Thoracic aorta (tissue), 2 donors: ENCODE measurements at regions not wholly inside any gene's neighbourhood (a gene's known extent, or its start where the extent isn't known, plus 50 kb on each side); places are given as distances from the start of the nearest gene placed in this dataset.

Experiments used
- ATAC-seq: fragments of 150-250 bp; one replicate; pipeline ENCODE4 v1.8.0; 2017; ENCODE audit warnings: low read depth; ENCODE audit not compliant: insufficient number of reproducible peaks, low FRiP score
- DNase-seq: peaks from one replicate; pipeline ENCODE4 v3.0.0-alpha.2; 2020; ENCODE audit warnings: low spot score
- H3K27ac ChIP-seq, 2 donors: fragments of 200-600 bp; sonication (generic); 1 replicate in 1 of 2; 2 replicates in 1 of 2; pipeline ENCODE4 v1.5.1; 2016; ENCODE audit warnings: mild to moderate bottlenecking in 2 of 2, moderate library complexity in 2 of 2
- H3K27me3 ChIP-seq: fragments of 200-600 bp; sonication (generic); replicated peaks from 2 replicates; pipeline ENCODE4 v1.6.0; 2016; ENCODE audit warnings: mild to moderate bottlenecking; ENCODE audit not compliant: insufficient read depth
- H3K36me3 ChIP-seq: fragments of 200-600 bp; sonication (generic); one replicate; pipeline ENCODE4 v1.5.1; 2016
- H3K4me1 ChIP-seq, 2 donors: fragments of 200-600 bp; sonication (generic); 1 replicate in 1 of 2; 2 replicates in 1 of 2; pipeline versions ENCODE4 v1.5.1 to v1.6.0; 2016; ENCODE audit warnings: low read depth in 2 of 2, mild to moderate bottlenecking in 1 of 2; ENCODE audit not compliant: control insufficient read depth in 1 of 2
- H3K4me3 ChIP-seq: fragments of 200-600 bp; sonication (generic); 2 replicates; pipeline ENCODE4 v1.5.1; 2016; ENCODE audit warnings: mild to moderate bottlenecking
- H3K9me3 ChIP-seq: fragments of 200-600 bp; sonication (generic); 2 replicates; pipeline ENCODE4 v1.5.1; 2016
- TF ChIP-seq, protein P1 (sequence below): fragments of 200-600 bp; sonication (generic); IDR thresholded peaks from one replicate; pipeline ENCODE4 v1.5.1; 2019; ENCODE audit warnings: antibody characterized with exemption

DNA sequence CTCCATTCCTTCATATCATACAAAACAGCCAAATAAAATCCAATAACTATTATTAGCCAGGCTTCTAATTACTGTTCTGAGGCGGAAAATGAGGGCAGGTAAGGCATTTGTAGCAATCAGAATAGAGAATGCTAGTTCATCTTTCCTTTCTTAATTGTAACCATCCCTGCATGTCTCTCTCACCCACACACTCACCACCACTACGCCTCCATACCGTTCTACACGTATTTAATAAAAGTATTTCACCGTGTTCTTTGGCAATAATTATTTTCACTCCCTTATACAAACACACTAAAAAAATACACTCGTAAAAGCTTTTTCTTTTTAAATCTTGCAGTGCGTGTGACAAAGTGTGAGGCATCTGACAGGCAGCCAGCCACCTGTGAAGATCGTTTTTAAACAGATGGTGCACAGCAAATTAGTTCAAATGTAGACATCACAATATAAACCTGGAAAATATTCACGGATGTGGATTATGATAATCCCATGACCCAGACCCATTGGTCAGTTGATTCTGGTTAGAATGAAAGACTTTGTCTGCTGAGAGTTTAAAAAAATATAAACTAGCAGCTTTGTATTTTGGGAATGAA is 653.6 kb downstream of the REEP3 start:
- Histone ChIP-seq H3K4me3 (no peak overlapping the region), H3K27me3 (no peaks in the 10 kb centered on the region), H3K36me3 (no peaks in the 10 kb centered on the region), H3K4me1 (no peaks in the 10 kb centered on the region), H3K9me3 (no peaks in the 10 kb centered on the region), H3K27ac (no peak overlapping the region)
- ATAC-seq = no peak
- DNase-seq = no peak
- TF ChIP-seq, protein P1, sequence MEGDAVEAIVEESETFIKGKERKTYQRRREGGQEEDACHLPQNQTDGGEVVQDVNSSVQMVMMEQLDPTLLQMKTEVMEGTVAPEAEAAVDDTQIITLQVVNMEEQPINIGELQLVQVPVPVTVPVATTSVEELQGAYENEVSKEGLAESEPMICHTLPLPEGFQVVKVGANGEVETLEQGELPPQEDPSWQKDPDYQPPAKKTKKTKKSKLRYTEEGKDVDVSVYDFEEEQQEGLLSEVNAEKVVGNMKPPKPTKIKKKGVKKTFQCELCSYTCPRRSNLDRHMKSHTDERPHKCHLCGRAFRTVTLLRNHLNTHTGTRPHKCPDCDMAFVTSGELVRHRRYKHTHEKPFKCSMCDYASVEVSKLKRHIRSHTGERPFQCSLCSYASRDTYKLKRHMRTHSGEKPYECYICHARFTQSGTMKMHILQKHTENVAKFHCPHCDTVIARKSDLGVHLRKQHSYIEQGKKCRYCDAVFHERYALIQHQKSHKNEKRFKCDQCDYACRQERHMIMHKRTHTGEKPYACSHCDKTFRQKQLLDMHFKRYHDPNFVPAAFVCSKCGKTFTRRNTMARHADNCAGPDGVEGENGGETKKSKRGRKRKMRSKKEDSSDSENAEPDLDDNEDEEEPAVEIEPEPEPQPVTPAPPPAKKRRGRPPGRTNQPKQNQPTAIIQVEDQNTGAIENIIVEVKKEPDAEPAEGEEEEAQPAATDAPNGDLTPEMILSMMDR = no peak

DNA sequence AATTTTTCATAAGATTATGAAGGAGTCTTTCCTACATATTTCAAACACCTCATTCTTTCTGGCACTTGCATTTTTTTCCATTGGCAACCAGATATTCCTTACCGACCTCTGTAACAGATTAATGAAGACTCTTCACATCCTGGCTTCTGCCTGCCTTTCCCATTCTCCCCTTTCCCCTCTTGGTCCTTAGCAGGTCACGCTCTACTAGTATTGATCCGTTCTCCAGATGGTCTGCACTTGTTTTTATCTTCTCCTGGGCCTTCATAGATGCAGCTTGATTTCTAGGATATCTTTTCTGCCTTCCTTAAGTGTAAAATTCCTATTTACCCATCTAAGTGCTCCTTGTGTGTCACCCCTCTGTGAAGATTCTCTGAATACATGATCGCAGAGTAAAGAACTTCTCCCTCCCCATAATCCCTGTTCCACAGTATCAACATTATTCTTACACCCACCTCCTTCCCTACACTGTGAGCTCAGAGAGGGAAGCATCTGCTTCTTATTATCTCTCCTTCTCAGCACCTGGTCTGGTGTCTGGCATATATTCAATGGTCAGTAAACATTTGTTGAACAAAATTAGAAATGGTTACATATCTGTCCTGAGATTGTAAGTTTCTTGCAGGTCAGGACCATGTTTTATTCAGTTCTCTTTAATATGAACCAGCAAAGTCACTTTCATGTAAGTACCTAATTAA is 654.2 kb downstream of the REEP3 start:
- H3K4me3 ChIP-seq = no peak overlapping the region
- TF ChIP-seq, protein P1 = no peak
- DNase-seq = no peak
- no peaks in the 10 kb centered on the region for H3K36me3 ChIP-seq
- no peak for ATAC-seq
- no peaks in the 10 kb centered on the region for H3K27me3 ChIP-seq
- no peak overlapping the region for H3K27ac ChIP-seq
- H3K9me3 ChIP-seq = no peaks in the 10 kb centered on the region
- no peaks in the 10 kb centered on the region for H3K4me1 ChIP-seq

DNA sequence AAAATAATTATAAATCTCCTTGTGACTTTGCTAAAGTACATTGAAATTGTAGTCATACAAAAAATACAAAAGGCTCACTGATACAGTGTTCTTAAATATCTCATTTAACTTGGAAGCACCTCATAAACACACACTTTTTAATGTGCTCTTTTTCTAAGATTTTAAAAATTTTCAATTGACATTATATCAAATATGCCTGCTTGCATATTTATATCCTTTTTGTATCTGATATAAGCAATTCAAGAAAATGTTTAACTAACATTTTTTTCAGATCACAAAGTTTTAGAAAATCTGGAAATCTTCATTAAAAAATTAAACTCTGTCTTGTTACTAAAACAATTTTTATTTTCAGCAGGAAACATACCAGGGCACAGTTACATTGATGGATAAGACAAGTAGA is 661.5 kb downstream of the REEP3 start:
- DNase-seq (no peak), ATAC-seq (no peak)
- Histone ChIP-seq H3K36me3 (no peaks in the 10 kb centered on the region), H3K4me3 (no peak overlapping the region), H3K4me1 (no peaks in the 10 kb centered on the region), H3K27ac (no peak overlapping the region), H3K27me3 (no peaks in the 10 kb centered on the region), H3K9me3 (no peaks in the 10 kb centered on the region)
- TF ChIP-seq, protein P1 = no peak

DNA sequence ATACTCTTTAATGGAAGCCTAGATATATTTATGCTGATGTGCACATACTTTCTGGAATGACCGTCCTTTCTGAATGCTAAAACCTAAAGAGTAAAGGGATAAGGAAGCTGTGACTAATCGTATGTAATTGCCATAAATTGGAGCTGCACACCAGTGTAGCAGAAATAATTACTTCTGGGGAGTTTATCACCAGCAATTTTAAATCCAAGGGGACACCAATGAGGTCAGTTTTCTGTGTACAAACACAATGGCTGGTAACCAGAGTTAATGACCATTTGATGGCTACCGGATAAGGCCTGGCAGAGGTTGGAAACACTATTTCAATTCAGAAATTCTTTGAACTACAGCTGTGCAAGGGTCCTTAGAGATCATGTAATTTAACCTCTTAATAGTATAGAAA is 670.1 kb downstream of the REEP3 start:
- TF ChIP-seq, protein P1 = no peak
- no peak for DNase-seq
- no peaks in the 10 kb centered on the region for H3K9me3 ChIP-seq
- no peak overlapping the region for H3K27ac ChIP-seq
- no peak for ATAC-seq
- H3K4me3 ChIP-seq = no peak overlapping the region
- no peaks in the 10 kb centered on the region for H3K36me3 ChIP-seq
- H3K27me3 ChIP-seq = no peaks in the 10 kb centered on the region
- no peaks in the 10 kb centered on the region for H3K4me1 ChIP-seq

DNA sequence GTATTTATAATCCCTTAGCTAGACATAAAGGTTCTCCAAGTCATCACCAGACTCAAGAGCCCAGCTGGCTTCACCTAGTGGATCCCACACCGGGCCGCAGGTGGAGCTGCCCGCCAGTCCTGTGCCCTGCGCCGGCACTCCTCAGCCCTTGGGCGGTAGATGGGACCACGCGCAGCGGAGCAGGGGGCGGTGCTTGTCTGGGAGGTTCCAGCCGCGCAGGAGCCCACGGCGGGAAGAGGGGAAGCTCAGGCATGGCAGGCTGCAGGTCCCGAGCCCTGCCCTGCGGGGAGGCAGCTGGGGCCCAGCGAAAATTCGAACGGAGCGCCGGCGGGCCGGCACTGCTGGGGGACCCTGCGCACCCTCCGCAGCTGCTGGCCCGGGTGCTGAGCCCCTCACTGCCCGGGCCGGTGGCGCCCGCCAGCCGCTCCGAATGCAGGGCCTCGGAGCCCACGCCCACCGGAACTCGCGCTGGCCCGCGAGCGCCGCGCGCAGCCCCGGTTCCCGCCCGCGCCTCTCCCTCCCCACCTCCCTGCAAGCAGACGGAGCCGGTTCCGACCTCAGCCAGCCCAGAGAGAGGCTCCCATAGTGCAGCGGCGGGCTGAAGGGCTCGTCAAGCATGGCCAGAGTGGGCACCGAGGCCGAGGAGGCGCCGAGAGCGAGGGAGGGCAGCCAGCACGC is 675.6 kb downstream of the REEP3 start:
- Histone ChIP-seq H3K9me3 (no peaks in the 10 kb centered on the region), H3K36me3 (no peaks in the 10 kb centered on the region), H3K27ac (no peak overlapping the region), H3K4me1 (no peaks in the 10 kb centered on the region), H3K27me3 (no peaks in the 10 kb centered on the region), H3K4me3 (no peak overlapping the region)
- DNase-seq (no peak), ATAC-seq (no peak)
- TF ChIP-seq, protein P1 = no peak
